SK-N-SH treated with all-trans-retinoic acid at 6 μM for 48 hours (cell line): ENCODE measurements at regions not wholly inside any gene's neighbourhood (a gene's known extent, or its start where the extent isn't known, plus 50 kb on each side); places are given as distances from the start of the nearest gene placed in this dataset.

ENCODE experiments used
- ATAC-seq: fragments of 200-7000 bp; cut with Tn5 transposase; 3 replicates; pipeline ENCODE4 v1.9.1; 2020; ENCODE audit warnings: mild to moderate bottlenecking, moderate library complexity
- BACH2 ChIP-seq: fragments of 250-450 bp; sonication (Bioruptor Pico); IDR thresholded peaks from 2 replicates; pipeline ENCODE4 v1.9.0; 2021; ENCODE audit warnings: mild to moderate bottlenecking, borderline replicate concordance
- CSDC2 ChIP-seq: fragments of 250-450 bp; sonication (Bioruptor Pico); IDR thresholded peaks from 2 replicates; pipeline ENCODE4 v1.5.0; 2020; ENCODE audit warnings: mild to moderate bottlenecking, moderate library complexity
- GLIS3 ChIP-seq: fragments of 250-450 bp; sonication (Bioruptor Pico); IDR thresholded peaks from 2 replicates; pipeline ENCODE4 v1.5.0; 2020; ENCODE audit warnings: mild to moderate bottlenecking, moderate library complexity
- ISL1 ChIP-seq: fragments of 250-450 bp; sonication (Bioruptor Pico); IDR thresholded peaks from 2 replicates; pipeline ENCODE4 v2.1.2; 2022; ENCODE audit warnings: mild to moderate bottlenecking, moderate library complexity
- PPARA ChIP-seq: fragments of 250-450 bp; sonication (Bioruptor Pico); IDR thresholded peaks from 2 replicates; pipeline ENCODE4 v1.5.0; 2020; ENCODE audit warnings: mild to moderate bottlenecking, borderline replicate concordance
- RARB ChIP-seq: fragments of 250-450 bp; sonication (Bioruptor Pico); IDR thresholded peaks from 2 replicates; pipeline ENCODE4 v1.8.0; 2021; ENCODE audit warnings: mild to moderate bottlenecking, moderate library complexity
- SNAI2 ChIP-seq: fragments of 250-450 bp; sonication (Bioruptor Pico); IDR thresholded peaks from 2 replicates; pipeline ENCODE4 v1.5.0; 2020; ENCODE audit warnings: mild to moderate bottlenecking, moderate library complexity
- TCF4 ChIP-seq: fragments of 250-450 bp; sonication (Bioruptor Pico); IDR thresholded peaks from 2 replicates; pipeline ENCODE4 v1.8.0; 2021; ENCODE audit warnings: mild to moderate bottlenecking, moderate library complexity, borderline replicate concordance
- TOX ChIP-seq: fragments of 250-450 bp; sonication (Bioruptor Pico); IDR thresholded peaks from 2 replicates; pipeline ENCODE4 v1.8.0; 2021; ENCODE audit warnings: mild to moderate bottlenecking, moderate library complexity, borderline replicate concordance
- TSHZ2 ChIP-seq: fragments of 250-450 bp; sonication (Bioruptor Pico); IDR thresholded peaks from 2 replicates; pipeline ENCODE4 v1.5.0; 2020; ENCODE audit warnings: mild to moderate bottlenecking, moderate library complexity
- ZC3H10 ChIP-seq: fragments of 250-450 bp; sonication (Bioruptor Pico); IDR thresholded peaks from 2 replicates; pipeline ENCODE4 v1.5.1; 2021; ENCODE audit warnings: mild to moderate bottlenecking, moderate library complexity
- ZFP3 ChIP-seq: fragments of 250-450 bp; sonication (Bioruptor Pico); IDR thresholded peaks from 2 replicates; pipeline ENCODE4 v1.5.0; 2020; ENCODE audit warnings: mild to moderate bottlenecking, moderate library complexity
- ZFP30 ChIP-seq: fragments of 450-650 bp; formaldehyde crosslinking; IDR thresholded peaks from 2 replicates; pipeline ENCODE4 v1.5.0; 2022; ENCODE audit warnings: mild to moderate bottlenecking, moderate library complexity
- ZNF565 ChIP-seq: fragments of 450-650 bp; formaldehyde crosslinking; conservative IDR thresholded peaks from 2 replicates; pipeline ENCODE4 v1.5.0; 2020; ENCODE audit warnings: low read depth, mild to moderate bottlenecking, moderate library complexity
- ZNF70 ChIP-seq: fragments of 450-650 bp; formaldehyde crosslinking; IDR thresholded peaks from 2 replicates; pipeline ENCODE4 v1.5.0; 2020; ENCODE audit warnings: mild to moderate bottlenecking, moderate library complexity
- ZNF8 ChIP-seq: fragments of 450-650 bp; formaldehyde crosslinking; IDR thresholded peaks from 2 replicates; pipeline ENCODE4 v1.5.0; 2020; ENCODE audit warnings: mild to moderate bottlenecking, moderate library complexity
- TF ChIP-seq, protein P1 (sequence below): fragments of 250-450 bp; sonication (Bioruptor Pico); IDR thresholded peaks from 2 replicates; pipeline ENCODE4 v1.8.0; 2021; ENCODE audit warnings: low read depth, mild to moderate bottlenecking, moderate library complexity, borderline replicate concordance
- TF ChIP-seq, protein P2 (sequence below): fragments of 250-450 bp; sonication (Bioruptor Pico); IDR thresholded peaks from 2 replicates; pipeline ENCODE4 v1.5.1; 2020; ENCODE audit warnings: low read depth, mild to moderate bottlenecking, moderate library complexity
- TF ChIP-seq, protein P3 (sequence below): fragments of 250-450 bp; sonication (Bioruptor Pico); IDR thresholded peaks from 2 replicates; pipeline ENCODE4 v1.8.0; 2020; ENCODE audit warnings: mild to moderate bottlenecking, moderate library complexity, borderline replicate concordance
- TF ChIP-seq, protein P4 (sequence below): fragments of 250-450 bp; sonication (Bioruptor Pico); IDR thresholded peaks from 2 replicates; pipeline ENCODE4 v1.5.1; 2021; ENCODE audit warnings: mild to moderate bottlenecking, moderate library complexity

DNA sequence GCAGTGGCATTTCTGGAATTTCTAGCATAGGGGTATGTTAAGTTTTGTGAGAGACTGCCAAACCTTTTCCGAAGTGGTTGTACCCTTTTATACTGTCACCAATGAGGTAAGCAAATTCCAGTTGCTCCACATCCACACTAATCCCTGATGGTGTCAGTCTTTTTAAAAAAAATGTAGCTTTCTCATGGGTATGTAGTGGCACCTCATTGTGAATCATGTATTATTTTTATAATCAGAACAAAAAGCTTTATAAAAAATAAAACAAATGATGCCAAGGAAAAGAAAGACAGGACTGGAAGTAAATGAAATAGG, 93.4 kb upstream of the CLINT1 start:
- TF ChIP-seq ZNF565 (no peak), TSHZ2 (CRISPR knock-in tag) (no peak), BACH2 (no peak), CSDC2 (no peak), TOX (no peak), ZNF8 (CRISPR knock-in tag) (no peak), ZC3H10 (CRISPR knock-in tag) (no peak), ZFP3 (CRISPR knock-in tag) (no peak), ZFP30 (CRISPR knock-in tag) (no peak), PPARA (CRISPR knock-in tag) (no peak)
- TF ChIP-seq, protein P1, sequence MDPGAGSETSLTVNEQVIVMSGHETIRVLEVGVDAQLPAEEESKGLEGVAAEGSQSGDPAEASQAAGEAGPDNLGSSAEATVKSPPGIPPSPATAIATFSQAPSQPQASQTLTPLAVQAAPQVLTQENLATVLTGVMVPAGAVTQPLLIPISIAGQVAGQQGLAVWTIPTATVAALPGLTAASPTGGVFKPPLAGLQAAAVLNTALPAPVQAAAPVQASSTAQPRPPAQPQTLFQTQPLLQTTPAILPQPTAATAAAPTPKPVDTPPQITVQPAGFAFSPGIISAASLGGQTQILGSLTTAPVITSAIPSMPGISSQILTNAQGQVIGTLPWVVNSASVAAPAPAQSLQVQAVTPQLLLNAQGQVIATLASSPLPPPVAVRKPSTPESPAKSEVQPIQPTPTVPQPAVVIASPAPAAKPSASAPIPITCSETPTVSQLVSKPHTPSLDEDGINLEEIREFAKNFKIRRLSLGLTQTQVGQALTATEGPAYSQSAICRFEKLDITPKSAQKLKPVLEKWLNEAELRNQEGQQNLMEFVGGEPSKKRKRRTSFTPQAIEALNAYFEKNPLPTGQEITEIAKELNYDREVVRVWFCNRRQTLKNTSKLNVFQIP (CRISPR knock-in tag), result no peak
- TF ChIP-seq, protein P2, sequence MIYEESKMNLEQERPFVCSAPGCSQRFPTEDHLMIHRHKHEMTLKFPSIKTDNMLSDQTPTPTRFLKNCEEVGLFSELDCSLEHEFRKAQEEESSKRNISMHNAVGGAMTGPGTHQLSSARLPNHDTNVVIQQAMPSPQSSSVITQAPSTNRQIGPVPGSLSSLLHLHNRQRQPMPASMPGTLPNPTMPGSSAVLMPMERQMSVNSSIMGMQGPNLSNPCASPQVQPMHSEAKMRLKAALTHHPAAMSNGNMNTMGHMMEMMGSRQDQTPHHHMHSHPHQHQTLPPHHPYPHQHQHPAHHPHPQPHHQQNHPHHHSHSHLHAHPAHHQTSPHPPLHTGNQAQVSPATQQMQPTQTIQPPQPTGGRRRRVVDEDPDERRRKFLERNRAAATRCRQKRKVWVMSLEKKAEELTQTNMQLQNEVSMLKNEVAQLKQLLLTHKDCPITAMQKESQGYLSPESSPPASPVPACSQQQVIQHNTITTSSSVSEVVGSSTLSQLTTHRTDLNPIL, result no peak
- TF ChIP-seq, protein P3, sequence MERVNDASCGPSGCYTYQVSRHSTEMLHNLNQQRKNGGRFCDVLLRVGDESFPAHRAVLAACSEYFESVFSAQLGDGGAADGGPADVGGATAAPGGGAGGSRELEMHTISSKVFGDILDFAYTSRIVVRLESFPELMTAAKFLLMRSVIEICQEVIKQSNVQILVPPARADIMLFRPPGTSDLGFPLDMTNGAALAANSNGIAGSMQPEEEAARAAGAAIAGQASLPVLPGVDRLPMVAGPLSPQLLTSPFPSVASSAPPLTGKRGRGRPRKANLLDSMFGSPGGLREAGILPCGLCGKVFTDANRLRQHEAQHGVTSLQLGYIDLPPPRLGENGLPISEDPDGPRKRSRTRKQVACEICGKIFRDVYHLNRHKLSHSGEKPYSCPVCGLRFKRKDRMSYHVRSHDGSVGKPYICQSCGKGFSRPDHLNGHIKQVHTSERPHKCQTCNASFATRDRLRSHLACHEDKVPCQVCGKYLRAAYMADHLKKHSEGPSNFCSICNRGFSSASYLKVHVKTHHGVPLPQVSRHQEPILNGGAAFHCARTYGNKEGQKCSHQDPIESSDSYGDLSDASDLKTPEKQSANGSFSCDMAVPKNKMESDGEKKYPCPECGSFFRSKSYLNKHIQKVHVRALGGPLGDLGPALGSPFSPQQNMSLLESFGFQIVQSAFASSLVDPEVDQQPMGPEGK (CRISPR knock-in tag), result no peak
- ATAC-seq, result no peak

GRCh38 chr5:157951673-157952373, 92.9 kb upstream of the CLINT1 start:
- ATAC-seq, result no peak

GRCh38 chr5:157949520-157949919, 90.6 kb upstream of the CLINT1 start:
- ATAC-seq, result no peak
- no peak for TF ChIP-seq ZFP3 (CRISPR knock-in tag)
- TF ChIP-seq RARB (CRISPR knock-in tag), result no peak
- TF ChIP-seq ISL1 (CRISPR knock-in tag), result no peak
- TF ChIP-seq, protein P4, sequence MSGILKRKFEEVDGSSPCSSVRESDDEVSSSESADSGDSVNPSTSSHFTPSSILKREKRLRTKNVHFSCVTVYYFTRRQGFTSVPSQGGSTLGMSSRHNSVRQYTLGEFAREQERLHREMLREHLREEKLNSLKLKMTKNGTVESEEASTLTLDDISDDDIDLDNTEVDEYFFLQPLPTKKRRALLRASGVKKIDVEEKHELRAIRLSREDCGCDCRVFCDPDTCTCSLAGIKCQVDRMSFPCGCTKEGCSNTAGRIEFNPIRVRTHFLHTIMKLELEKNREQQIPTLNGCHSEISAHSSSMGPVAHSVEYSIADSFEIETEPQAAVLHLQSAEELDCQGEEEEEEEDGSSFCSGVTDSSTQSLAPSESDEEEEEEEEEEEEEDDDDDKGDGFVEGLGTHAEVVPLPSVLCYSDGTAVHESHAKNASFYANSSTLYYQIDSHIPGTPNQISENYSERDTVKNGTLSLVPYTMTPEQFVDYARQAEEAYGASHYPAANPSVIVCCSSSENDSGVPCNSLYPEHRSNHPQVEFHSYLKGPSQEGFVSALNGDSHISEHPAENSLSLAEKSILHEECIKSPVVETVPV (CRISPR knock-in tag), result no peak
- no peak for TF ChIP-seq ZNF70 (CRISPR knock-in tag)
- no peak for TF ChIP-seq ZNF565
- TF ChIP-seq, protein P2, result no peak
- TF ChIP-seq ZFP30 (CRISPR knock-in tag), result no peak
- no peak for TF ChIP-seq TCF4 (CRISPR knock-in tag)
- TF ChIP-seq ZC3H10 (CRISPR knock-in tag), result no peak
- TF ChIP-seq, protein P3 (CRISPR knock-in tag), result no peak
- TF ChIP-seq GLIS3 (CRISPR knock-in tag), result no peak
- no peak for TF ChIP-seq BACH2
- TF ChIP-seq ZNF8 (CRISPR knock-in tag), result no peak
- TF ChIP-seq SNAI2, result no peak

More at GRCh38 chr5:157951673-157952373, 92.9 kb upstream of the CLINT1 start:
- TF ChIP-seq GLIS3 (CRISPR knock-in tag), result no peak
- TF ChIP-seq, all 23 proteins: peak for 0
